Activated CD4-positive, CD25-positive, alpha-beta regulatory T cell treated with anti-CD3 and anti-CD28 coated beads, Interleukin-2, amount 50 U/mL, for 24 hours (primary cell): ENCODE measurements at regions not wholly inside any gene's neighbourhood (a gene's known extent, or its start where the extent isn't known, plus 50 kb on each side); places are given as distances from the start of the nearest gene placed in this dataset.

Source experiments
- ATAC-seq, 2 donors: fragments of 150-1000 bp; cut with Tn5 transposase; one replicate each; pipeline ENCODE4 v1.10.0; 2021; ENCODE audit warnings: mild to moderate bottlenecking in 1 of 2, moderate library complexity in 1 of 2

GRCh38 chr4:58679886-58680285 is 1569.7 kb upstream of the IGFBP7 start:
- no peak for ATAC-seq

DNA sequence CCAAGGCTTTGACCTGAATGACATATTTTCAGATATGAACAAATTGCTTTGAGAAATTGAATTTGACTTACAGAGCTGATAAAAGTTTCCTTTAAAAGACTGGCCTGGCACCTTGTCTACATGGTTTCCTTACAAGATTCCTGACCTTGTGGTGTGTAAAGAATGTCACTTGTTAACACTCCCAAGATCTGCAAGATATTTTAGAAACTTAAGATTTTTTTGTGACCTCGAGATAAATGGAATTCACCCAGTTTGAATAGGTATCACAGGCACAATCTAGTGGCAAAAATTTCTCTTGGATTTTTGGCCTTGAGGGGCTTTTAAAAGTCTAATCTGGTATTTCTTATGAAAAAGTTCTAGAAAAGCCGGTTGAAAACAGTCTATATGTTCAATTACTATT is 1568.9 kb upstream of the IGFBP7 start:
- ATAC-seq = no peak

GRCh38 chr4:58669783-58670182 is 1559.6 kb upstream of the IGFBP7 start:
- no peak for ATAC-seq

- no peak for ATAC-seq
These were observed 1555.5 kb upstream of the IGFBP7 start for GRCh38 chr4:58665649-58666048.

DNA sequence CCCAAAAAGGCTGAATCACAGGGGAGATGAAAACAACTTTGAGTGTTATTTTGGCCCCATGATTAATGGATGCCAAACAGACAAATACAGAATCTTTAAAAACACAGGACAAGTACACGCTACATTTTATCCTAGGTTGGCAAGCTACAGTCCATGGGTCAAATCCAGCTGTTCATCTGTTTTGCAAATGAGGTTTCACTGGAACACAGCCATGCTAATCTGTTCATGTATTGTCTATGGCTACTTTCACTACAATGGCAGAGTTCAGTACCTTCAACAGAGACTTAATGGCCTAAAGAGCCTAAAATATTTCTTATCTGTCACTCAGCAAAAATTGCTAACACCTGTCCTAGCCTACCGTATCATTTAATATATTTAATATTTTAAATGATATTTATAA is 1548.5 kb upstream of the IGFBP7 start:
- ATAC-seq = no peak

DNA sequence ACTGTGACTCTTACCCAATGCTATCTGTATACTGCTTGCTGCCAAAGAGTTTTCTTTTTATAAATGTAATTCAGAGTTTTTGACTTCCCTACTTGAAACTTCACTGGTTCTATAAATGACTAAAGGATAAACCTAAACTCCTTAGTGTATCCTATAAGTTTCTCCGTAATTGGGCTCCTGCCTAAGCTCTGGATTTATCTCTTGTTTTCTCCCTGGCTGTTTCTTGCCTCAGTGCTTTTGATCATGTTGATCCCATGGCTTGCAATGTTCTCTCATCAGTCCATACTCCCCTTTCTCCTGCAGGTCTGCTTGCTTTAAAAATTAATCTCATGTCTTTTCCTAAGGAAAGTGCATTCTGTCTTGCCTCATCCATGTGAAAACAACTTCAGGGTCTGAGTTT is 1543.1 kb upstream of the IGFBP7 start:
- no peak for ATAC-seq

DNA sequence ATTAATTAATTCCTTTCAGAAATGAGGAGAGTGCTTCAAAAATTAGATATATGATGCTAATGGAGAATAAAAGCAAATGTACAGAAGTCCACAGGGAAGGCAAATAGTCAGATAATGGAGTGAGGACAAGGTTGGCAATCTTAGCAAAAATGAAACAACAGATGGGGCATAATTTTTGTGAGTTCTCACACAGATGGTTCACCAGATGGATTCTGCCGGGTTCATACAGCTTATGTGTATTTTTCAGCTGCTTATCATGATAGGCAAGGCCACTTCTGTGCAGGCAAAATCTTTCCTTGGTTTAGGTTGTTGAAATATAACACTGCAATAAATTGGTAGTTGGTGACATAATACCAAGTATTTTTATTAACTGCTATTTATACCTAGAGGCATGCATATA is 1539.0 kb upstream of the IGFBP7 start:
- ATAC-seq = no peak

GRCh38 chr4:58646126-58646525 is 1535.9 kb upstream of the IGFBP7 start:
- ATAC-seq = no peak

- ATAC-seq = no peak
These were observed 1534.4 kb upstream of the IGFBP7 start for GRCh38 chr4:58644549-58644948.

- ATAC-seq = no peak
These were observed 1526.2 kb upstream of the IGFBP7 start for GRCh38 chr4:58636381-58636780.

DNA sequence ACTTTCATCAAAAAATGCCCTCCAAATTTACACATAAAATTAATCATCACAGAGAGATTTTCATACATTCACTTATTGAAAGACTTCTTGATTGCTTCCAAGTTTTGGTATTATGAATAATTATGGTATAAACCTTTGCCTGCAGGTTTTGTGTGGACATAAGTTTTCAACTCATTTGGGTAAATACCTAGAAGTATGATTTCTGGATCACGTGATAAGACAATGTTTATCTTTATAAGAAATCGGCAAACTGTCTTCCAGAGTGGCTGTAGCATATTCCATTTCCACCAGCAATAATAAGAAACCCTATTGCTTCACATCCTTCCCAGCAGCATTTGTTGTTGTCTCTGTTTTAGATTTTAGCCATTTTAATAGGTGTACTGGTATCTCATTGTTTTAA is 1507.0 kb upstream of the IGFBP7 start:
- no peak for ATAC-seq

DNA sequence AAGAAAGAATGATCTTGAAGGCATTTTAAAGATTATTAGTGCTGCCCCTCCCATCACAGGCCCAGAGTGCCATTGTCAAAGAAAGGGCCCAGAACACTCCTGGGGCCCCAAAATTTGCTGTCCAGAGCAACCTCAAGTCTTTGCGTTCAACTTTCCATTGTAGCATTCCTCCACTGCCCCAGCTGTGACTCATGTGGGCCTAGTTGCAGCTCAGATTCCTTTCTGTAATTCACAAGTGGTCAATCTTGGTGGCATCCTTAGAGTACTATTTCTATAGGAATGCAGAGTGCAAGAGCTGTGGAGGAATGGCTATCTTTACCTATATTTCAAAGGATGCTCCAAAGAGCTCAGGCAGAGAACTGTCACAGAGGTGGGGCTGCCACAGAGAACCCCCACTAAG is 1500.8 kb upstream of the IGFBP7 start:
- no peak for ATAC-seq

- no peak for ATAC-seq
These were observed 1496.1 kb upstream of the IGFBP7 start for GRCh38 chr4:58606303-58606702.

DNA sequence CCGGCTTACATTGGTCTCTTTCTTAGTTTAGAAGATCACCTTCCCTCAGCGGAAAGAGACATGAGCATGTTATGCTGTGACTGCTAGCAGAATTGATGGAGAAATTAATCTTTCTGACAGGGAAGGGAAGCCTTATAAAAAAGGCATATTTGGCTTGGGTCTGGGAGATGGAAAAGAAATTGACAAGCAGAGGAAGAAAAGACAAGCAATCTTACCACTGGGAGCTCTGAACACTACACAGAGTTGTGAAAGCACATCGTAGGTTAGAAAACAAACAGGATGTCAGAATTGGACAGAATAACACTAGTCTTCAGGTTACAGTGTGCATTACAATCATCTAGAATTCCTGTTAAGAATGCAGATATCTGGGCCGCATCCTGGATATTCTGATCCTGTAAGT is 1493.8 kb upstream of the IGFBP7 start:
- no peak for ATAC-seq

- ATAC-seq = no peak
These were observed 1492.7 kb upstream of the IGFBP7 start for GRCh38 chr4:58602731-58603359.

DNA sequence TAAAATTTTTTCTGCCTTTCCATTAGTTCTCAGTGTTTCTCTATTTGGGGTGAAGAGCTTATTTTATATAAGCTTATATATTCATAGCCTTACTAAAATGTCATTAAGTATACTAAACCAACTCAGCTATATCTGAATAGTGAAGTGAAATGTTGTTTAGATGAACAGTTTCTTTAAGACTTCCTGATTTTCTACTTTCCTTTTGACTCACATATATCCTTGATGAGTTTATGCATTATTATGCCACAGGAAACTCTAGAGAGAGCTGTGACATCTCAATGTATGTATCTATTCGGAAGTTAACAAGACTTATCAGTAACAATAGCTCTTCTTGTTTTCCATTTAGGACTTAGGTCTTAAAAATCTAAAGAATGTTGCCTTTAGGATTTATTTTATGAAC is 1491.8 kb upstream of the IGFBP7 start:
- ATAC-seq = no peak

- no peak for ATAC-seq
These were observed 1490.1 kb upstream of the IGFBP7 start for GRCh38 chr4:58600290-58600689.

DNA sequence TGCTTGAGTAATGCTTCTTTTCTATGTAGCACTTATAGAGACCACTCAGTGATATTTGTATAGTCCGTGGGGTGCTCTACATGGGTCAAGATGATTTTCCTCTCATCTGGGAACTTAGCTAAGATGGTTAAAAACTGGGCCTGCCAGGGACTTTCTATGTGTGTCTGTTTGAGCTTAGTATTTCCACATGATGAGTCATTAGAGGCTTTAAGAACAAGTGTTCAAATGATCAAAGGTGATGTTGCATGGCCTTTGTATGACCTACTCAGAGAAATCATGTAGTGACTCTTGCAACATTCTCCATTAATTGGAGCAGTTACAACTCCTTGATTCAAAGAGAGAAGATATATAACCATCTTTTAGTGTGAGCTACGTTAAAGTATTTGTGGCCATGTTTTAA is 1480.5 kb upstream of the IGFBP7 start:
- no peak for ATAC-seq

DNA sequence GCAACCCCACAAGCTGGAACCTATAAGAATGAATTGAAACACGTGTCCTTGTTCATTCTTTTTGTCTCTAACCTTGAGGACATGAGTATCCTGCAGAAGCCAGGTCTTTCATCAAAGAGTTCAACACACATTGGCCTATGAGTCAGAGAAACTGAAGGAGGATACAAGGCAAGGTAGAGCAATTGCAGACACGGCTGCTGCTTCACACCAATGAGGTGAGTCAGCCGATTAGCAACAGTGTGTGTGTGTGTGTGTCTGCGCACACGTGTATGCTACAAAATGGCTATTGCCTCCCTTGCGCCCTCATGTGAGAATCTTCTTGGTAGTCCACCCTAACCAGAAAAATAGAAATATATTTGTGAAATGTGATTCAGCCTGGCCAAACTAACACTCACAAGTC is 1477.7 kb upstream of the IGFBP7 start:
- no peak for ATAC-seq

GRCh38 chr4:58566260-58566659 is 1456.1 kb upstream of the IGFBP7 start:
- ATAC-seq = no peak

DNA sequence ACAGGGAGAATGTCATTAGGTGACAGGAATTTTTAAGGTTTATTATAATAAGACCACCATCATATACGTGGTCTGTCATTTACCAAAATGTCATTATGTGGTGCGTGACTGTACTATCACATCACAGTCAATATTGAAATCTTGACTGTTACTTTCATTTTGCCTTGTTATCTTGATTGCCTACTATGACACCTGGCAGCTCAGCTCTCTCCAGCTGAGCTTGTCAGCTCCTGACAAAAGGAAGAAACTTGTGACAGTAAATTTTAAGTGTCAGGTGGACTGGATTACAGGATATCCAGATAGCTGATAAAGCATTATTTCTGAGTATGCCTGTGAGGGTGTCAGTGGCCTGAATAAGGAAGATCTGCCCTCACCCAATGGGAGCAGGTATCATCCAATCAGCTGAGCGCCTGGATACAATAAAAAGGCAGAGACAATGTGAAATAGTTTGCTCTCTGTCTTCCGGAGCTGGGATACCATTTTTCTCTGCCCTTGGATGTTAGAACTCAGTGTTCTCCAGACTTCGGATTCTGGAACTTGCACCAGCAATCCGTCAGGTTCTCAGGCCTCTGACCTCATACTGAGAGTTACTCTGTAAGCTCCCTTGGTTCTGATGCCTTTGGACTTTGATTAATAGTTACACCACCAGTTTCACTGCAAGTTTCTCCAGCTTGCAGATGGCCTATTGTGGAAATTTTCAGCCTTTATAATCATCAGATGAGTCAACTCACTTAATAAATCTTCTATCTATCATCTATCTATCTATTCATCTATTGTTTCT is 1454.7 kb upstream of the IGFBP7 start:
- no peak for ATAC-seq

DNA sequence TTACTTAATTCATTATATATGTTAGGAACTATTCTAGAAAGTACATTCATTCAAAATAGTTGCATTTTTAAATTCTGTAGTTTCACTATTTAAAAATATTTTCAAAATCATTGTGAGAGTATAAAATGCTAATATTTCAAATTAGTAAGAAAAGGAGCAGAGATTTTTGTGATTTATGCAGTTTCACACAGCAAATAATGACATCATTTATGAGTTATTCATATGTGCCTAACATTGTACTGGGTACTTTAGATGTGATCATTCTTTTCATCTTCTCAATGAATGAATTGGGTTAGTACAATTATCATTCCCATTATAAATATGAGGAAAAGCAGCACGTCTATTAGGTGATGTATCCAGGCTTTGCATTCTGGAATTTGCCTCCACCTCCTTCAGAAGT is 1451.0 kb upstream of the IGFBP7 start:
- ATAC-seq = no peak

DNA sequence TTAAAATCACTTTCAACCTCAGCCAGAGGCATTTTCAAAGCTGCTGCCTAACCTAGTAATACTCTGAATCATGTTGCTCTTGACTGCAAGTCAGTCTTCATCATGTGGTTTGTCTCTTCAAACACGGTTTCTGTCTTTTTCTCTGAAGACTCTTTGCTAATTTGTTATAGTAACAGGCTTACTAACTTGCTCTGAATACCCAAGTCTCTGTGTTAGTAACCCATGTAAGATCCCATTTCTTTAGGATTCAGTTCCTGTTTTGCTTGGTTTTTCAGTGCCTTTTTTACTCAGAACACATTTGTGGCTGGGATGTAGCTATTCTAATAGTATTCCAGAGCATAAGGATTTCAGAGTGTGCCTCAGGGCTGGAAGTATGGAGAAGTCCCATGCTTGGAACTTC is 1450.6 kb upstream of the IGFBP7 start:
- ATAC-seq = no peak

GRCh38 chr4:58553679-58554078 is 1443.5 kb upstream of the IGFBP7 start:
- no peak for ATAC-seq

GRCh38 chr4:58553031-58553430 is 1442.8 kb upstream of the IGFBP7 start:
- no peak for ATAC-seq
